ENCODE measurements at regions not wholly inside any gene's neighbourhood (a gene's known extent, or its start where the extent isn't known, plus 50 kb on each side); places are given as distances from the start of the nearest gene placed in this dataset.

- TF ChIP-seq CTCF (conservative IDR thresholded peaks at IDR 0.05; ENCODE audit: low read depth, low read length) (no peak), EZH2 (IDR thresholded peaks at IDR 0.05; ENCODE audit: borderline replicate concordance, low read depth, low read length, poor library complexity, severe bottlenecking) (no peak)
Measured at GRCh38 chr7:156547884-156548561, 92.6 kb upstream of the RNF32 start.
